Neural crest cell (in vitro differentiated cells): ENCODE measurements at regions not wholly inside any gene's neighbourhood (a gene's known extent, or its start where the extent isn't known, plus 50 kb on each side); places are given as distances from the start of the nearest gene placed in this dataset.

ENCODE experiments used
- DNase-seq: peaks from one replicate; pipeline ENCODE4 v3.0.0; 2021; ENCODE audit warnings: low read depth, mixed read lengths, low spot score
- H3K27ac Mint-ChIP-seq: one replicate; pipeline ENCODE4 v1.8.0; 2021; ENCODE audit warnings: mild to moderate bottlenecking, mixed read lengths; ENCODE audit not compliant: unreplicated experiment
- H3K27me3 Mint-ChIP-seq: 2 replicates; pipeline ENCODE4 v1.8.0; 2021; ENCODE audit warnings: low read depth, mild to moderate bottlenecking, mixed read lengths
- H3K36me3 Mint-ChIP-seq: 2 replicates; pipeline ENCODE4 v1.8.0; 2021; ENCODE audit warnings: low read depth, mild to moderate bottlenecking, mixed read lengths
- H3K4me1 Mint-ChIP-seq: 2 replicates; pipeline ENCODE4 v1.8.0; 2021; ENCODE audit warnings: mixed read lengths
- H3K4me3 Mint-ChIP-seq: one replicate; pipeline ENCODE4 v1.8.0; 2021; ENCODE audit warnings: mild to moderate bottlenecking, mixed read lengths
- H3K9me3 Mint-ChIP-seq: 2 replicates; pipeline ENCODE4 v1.8.0; 2021; ENCODE audit warnings: mixed read lengths
- TF ChIP-seq, protein P1 (sequence below): fragments of 200-600 bp; sonication (generic); conservative IDR thresholded peaks from 2 replicates; pipeline ENCODE4 v1.5.0; 2021; ENCODE audit warnings: antibody characterized with exemption, mild to moderate bottlenecking

DNA sequence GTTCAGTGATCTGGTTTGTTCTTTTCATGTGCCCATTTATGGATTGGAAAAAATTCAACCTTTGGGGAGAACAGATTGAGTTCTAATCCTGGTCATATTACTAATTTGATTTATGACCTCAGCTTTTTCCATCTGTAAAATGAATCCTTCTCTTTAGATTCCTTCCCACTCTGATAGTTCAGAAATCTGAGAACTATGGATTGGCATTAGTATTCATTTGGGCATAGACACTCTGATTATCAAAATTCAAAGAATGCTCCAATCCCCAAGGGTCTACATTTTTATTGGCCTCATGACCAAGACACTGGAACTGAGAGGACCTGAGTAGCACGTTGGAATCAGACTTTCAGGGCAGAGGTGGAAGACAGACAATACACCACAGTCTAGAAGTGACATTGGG lies 405.9 kb upstream of the PAPPA start:
- H3K4me1 Mint-ChIP-seq: no peaks in the 10 kb centered on the region
- H3K9me3 Mint-ChIP-seq: no peaks in the 10 kb centered on the region
- no peak overlapping the region for H3K4me3 Mint-ChIP-seq
- no peaks in the 10 kb centered on the region for H3K36me3 Mint-ChIP-seq
- TF ChIP-seq, protein P1, sequence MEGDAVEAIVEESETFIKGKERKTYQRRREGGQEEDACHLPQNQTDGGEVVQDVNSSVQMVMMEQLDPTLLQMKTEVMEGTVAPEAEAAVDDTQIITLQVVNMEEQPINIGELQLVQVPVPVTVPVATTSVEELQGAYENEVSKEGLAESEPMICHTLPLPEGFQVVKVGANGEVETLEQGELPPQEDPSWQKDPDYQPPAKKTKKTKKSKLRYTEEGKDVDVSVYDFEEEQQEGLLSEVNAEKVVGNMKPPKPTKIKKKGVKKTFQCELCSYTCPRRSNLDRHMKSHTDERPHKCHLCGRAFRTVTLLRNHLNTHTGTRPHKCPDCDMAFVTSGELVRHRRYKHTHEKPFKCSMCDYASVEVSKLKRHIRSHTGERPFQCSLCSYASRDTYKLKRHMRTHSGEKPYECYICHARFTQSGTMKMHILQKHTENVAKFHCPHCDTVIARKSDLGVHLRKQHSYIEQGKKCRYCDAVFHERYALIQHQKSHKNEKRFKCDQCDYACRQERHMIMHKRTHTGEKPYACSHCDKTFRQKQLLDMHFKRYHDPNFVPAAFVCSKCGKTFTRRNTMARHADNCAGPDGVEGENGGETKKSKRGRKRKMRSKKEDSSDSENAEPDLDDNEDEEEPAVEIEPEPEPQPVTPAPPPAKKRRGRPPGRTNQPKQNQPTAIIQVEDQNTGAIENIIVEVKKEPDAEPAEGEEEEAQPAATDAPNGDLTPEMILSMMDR: no peak
- no peak overlapping the region for H3K27ac Mint-ChIP-seq
- no peak for DNase-seq
- peaks cover 2% of the 10 kb centered on the region for H3K27me3 Mint-ChIP-seq

- Mint-ChIP-seq H3K4me3 (no peak overlapping the region), H3K27me3 (peaks cover 12% of the 10 kb centered on the region), H3K27ac (no peak overlapping the region), H3K36me3 (no peaks in the 10 kb centered on the region), H3K4me1 (no peaks in the 10 kb centered on the region), H3K9me3 (no peaks in the 10 kb centered on the region)
- TF ChIP-seq, protein P1: no peak
- no peak for DNase-seq
These were observed 396.9 kb upstream of the PAPPA start for GRCh38 chr9:115756736-115757135.

DNA sequence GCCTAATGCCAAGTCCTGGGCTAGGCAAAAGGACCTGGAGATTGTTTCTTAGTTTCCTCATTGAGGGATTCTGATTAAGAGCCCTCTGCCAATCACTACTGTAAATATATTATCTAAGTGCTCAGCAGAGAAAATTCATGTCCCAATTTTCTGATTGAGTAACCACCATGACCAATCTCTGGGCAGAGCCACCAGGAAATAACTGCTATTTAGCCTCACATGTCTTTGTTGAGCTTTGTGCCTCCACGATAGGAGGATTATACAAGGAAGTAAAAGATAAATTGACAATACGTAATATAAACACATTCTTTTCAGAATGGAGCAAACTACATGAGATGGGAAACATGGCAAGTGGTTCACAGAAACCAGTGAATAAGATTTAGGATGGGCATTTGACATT lies 396.1 kb upstream of the PAPPA start:
- Mint-ChIP-seq H3K4me1 (no peaks in the 10 kb centered on the region), H3K9me3 (no peaks in the 10 kb centered on the region), H3K4me3 (no peak overlapping the region), H3K27ac (no peak overlapping the region), H3K27me3 (peaks cover 11% of the 10 kb centered on the region), H3K36me3 (no peaks in the 10 kb centered on the region)
- no peak for DNase-seq
- TF ChIP-seq, protein P1: no peak

- H3K36me3 Mint-ChIP-seq: no peaks in the 10 kb centered on the region
- H3K4me1 Mint-ChIP-seq: no peaks in the 10 kb centered on the region
- H3K4me3 Mint-ChIP-seq: no peak overlapping the region
- TF ChIP-seq, protein P1: no peak
- no peaks in the 10 kb centered on the region for H3K9me3 Mint-ChIP-seq
- no peak overlapping the region for H3K27ac Mint-ChIP-seq
- peaks cover 10% of the 10 kb centered on the region for H3K27me3 Mint-ChIP-seq
- DNase-seq: no peak
These were observed 395.1 kb upstream of the PAPPA start for GRCh38 chr9:115758441-115758840.

DNA sequence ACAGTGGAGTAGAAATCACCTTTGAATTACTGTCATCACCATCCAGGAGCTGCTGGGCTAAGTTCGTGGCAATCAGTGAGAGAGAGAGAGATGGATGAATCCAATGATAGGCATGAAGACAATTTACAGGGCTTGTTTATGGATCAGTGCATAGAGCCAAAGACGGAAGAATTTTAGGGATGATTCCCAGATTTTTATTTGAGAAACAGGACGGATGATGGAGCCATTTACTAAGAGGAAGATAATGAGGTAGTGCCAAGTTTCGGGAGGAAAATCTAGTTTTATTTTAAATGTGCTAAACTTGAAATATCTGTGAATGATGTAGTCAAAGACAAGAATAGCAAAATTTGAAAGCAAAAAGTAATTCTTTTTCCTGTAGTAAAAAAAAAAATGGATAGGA lies 394.2 kb upstream of the PAPPA start:
- H3K4me1 Mint-ChIP-seq: no peaks in the 10 kb centered on the region
- no peak for DNase-seq
- TF ChIP-seq, protein P1: no peak
- H3K4me3 Mint-ChIP-seq: no peak overlapping the region
- H3K27me3 Mint-ChIP-seq: peaks cover 10% of the 10 kb centered on the region
- no peak overlapping the region for H3K27ac Mint-ChIP-seq
- no peaks in the 10 kb centered on the region for H3K9me3 Mint-ChIP-seq
- no peaks in the 10 kb centered on the region for H3K36me3 Mint-ChIP-seq

- Mint-ChIP-seq H3K36me3 (no peaks in the 10 kb centered on the region), H3K4me1 (no peaks in the 10 kb centered on the region), H3K27me3 (peaks cover 2% of the 10 kb centered on the region), H3K4me3 (no peak overlapping the region), H3K9me3 (no peaks in the 10 kb centered on the region), H3K27ac (no peak overlapping the region)
- TF ChIP-seq, protein P1: no peak
- no peak for DNase-seq
These were observed 388.9 kb upstream of the PAPPA start for GRCh38 chr9:115764645-115765044.
